ENCODE measurements at regions not wholly inside any gene's neighbourhood (a gene's known extent, or its start where the extent isn't known, plus 50 kb on each side); places are given as distances from the start of the nearest gene placed in this dataset.

GRCh38 chr19:30659638-30660037, 287.5 kb downstream of the ZNF536 start:
- no peak for DNase-seq (ENCODE audit: low read depth)

- no peak for DNase-seq (ENCODE audit: low read depth)
Observed at GRCh38 chr19:30656520-30657100, 284.4 kb downstream of the ZNF536 start.

GRCh38 chr19:30653646-30654386, 281.6 kb downstream of the ZNF536 start:
- no peak for DNase-seq (ENCODE audit: low read depth)

GRCh38 chr19:30652751-30653150, 280.6 kb downstream of the ZNF536 start:
- DNase-seq (ENCODE audit: low read depth) = no peak

- no peak for DNase-seq (ENCODE audit: low read depth)
Observed at GRCh38 chr19:30651691-30652090, 279.5 kb downstream of the ZNF536 start.

GRCh38 chr19:30651066-30651465, 278.9 kb downstream of the ZNF536 start:
- no peak for DNase-seq (ENCODE audit: low read depth)

- peak; percentile 21 for DNase-seq (ENCODE audit: low read depth)
Observed at GRCh38 chr19:30649934-30650614, 277.9 kb downstream of the ZNF536 start.

GRCh38 chr19:30648866-30649862, 277.0 kb downstream of the ZNF536 start:
- DNase-seq (ENCODE audit: low read depth) = no peak

- DNase-seq (ENCODE audit: low read depth) = no peak
Observed at GRCh38 chr19:30647891-30648720, 275.9 kb downstream of the ZNF536 start.

- DNase-seq (ENCODE audit: low read depth) = no peak
Observed at GRCh38 chr19:30646806-30647205, 274.6 kb downstream of the ZNF536 start.

- no peak for DNase-seq (ENCODE audit: low read depth)
Observed at GRCh38 chr19:30645946-30646577, 273.9 kb downstream of the ZNF536 start.

- no peak for DNase-seq (ENCODE audit: low read depth)
Observed at GRCh38 chr19:30640252-30640965, 268.2 kb downstream of the ZNF536 start.

- DNase-seq (ENCODE audit: low read depth) = no peak
Observed at GRCh38 chr19:30638889-30639288, 266.7 kb downstream of the ZNF536 start.

GRCh38 chr19:30637926-30638325, 265.7 kb downstream of the ZNF536 start:
- no peak for DNase-seq (ENCODE audit: low read depth)

GRCh38 chr19:30634996-30635975, 263.1 kb downstream of the ZNF536 start:
- DNase-seq (ENCODE audit: low read depth) = no peak

GRCh38 chr19:30634131-30634830, 262.1 kb downstream of the ZNF536 start:
- no peak for DNase-seq (ENCODE audit: low read depth)

- no peak for DNase-seq (ENCODE audit: low read depth)
Observed at GRCh38 chr19:30631033-30631370, 258.8 kb downstream of the ZNF536 start.

All from amniotic epithelial cell (primary cell).